Fibroblast of peridontal ligament (primary cell): ENCODE measurements at regions not wholly inside any gene's neighbourhood (a gene's known extent, or its start where the extent isn't known, plus 50 kb on each side); places are given as distances from the start of the nearest gene placed in this dataset.
A peak's percentile ranks its signal among the peaks of the same experiment; 100 is the strongest.
"Not testable (repeated sequence)": the region's sequence is repeated elsewhere in the genome, so short reads cannot be mapped to it uniquely, and the experiment has no call there.

Experiments
- DNase-seq: peaks from one replicate; pipeline ENCODE4 v3.0.0-alpha.2; 2010; ENCODE audit errors: extremely low read depth

DNA sequence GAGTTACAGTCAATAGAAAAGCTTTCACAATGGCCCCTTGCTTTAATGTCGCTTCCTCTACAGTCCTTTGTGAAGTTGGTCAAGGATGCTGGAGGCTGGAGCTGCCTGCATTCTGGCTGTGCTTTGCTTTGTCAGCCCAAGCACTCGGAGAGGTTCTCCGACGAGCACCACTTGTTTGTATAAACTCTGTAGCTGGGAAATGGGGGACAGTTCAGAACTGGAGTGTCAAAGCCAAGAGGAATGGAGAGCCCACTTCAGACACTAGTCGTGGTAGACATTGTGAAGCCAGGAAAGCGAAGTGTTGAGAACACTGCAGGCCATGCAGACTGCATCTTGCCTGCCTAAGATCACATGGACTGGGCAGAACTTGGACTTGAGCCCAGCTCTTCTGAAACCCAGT lies 330.3 kb downstream of the GADD45G start:
- no peak for DNase-seq

DNA sequence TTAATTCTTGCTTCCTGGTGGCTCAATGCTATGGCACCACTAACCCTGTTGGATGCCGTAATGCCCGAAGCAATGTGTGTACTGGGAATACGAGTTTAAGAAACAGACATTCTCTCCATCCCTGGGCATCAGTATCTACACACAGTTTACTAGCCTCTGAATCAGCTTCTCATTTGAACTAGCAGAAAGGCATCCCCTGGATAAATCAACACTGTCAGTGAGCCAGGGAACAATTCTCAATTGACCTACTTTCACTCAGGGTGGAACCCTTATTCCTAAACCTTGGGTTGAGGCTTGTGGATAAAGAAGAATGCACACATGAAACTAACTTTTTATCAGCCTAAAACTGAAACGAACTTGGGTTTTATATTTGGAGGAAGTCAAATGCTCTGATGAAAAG lies 331.0 kb downstream of the GADD45G start:
- DNase-seq: no peak

DNA sequence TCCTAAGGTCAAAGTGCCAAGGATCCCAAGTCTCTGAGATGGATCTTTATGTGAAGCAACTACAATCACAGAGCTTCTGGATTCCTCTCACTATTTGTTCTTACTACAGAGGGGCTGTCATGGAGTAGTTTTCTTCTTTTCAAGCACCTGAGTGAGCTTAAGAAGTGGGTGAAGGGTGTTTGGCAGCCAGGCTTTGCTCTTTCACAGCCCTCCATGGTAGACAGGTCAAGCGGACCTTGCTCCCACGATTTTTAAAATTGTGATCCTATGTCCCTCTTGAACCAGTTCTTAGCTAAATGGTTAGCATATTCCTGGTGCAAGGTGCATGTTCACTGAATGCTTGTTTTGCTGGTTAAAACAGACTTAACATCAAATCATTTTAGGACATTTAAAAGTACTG lies 332.2 kb downstream of the GADD45G start:
- no peak for DNase-seq

DNA sequence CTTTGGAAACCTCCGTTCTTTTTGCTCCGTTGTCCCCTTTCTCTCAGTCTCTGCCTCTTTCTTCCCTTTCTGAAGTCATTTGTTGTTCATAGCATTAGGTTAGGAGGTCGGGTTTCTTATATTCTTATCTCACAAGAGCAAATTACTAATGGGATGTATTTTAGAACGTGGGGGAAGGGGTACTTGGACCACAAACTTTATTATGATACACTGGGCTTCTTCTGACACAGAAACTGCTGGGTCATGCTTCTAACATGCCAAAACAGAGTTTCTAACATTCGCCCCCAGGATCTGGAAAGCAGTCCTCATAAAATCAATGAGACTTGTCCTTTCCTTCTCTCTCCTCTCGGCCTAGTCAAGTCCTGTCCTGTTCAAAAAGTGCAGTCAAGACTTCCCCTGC lies 334.4 kb downstream of the GADD45G start:
- no peak for DNase-seq

DNA sequence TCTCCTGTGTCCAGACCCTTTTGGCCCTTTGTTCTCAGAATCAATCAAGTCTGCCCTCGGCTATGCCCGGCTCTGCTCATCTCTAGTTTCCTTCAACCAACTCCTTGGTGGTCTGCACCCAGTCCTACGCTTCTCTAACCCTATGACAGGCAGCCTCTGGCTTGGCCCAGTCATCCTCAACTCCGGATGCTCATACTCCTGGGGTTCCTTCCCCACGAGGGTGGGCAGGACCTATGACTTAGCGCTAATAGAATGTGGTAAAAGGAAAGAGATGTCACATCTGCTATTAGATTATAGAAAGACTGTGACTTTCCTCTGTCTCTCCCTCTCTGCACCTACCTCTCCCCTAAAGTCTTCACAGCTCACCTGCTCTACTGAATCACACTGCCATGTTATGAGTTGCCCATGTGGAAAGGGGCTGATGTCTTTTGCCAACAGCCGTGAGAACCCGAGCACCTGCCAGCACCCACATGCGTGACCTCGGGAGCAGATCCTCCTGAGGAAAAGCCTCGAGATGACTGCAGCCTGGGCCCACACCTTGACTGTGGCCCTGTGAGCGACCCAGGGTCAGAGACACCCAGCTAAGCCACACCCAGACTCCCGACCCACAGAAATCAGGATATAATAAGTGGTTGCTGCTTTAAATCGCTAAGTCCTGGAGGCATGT lies 334.9 kb downstream of the GADD45G start:
- DNase-seq: no peak

DNA sequence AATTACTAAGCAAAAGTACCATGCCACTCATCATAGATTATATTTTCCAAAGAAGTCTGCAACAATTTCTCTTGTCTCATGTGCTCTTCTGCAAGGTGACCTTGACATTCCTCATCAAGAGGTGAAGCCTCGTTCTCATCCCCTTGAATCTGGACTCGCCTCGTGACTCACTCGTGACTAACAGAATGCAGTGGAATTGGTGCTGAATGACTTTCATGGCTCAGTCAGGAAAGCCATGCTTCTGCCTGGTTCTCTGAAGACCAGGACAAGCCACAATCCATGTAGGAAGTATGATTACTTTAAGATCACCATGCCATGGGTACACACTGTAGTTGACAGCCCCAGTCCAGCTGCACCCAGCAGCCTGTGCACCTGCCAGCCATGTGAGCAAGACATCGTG lies 335.8 kb downstream of the GADD45G start:
- no peak for DNase-seq

DNA sequence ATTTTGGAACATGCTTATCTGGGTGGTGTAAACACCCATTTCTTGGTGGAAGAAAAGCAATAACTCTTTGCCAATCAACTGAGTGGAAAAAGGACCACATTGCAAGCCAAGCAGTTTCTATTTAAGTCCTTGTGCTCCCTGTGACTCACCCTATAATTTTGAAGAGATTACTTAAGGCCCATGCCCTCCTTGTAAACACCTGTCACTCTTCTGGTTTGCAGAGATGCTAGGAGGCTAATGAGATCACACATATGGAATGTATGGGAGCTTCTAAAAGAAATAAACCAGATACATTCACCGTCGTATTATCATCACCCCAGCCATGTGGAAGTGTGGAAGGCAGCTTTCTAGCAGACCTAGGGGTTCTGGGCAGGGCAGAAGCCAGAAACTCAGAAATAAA lies 337.1 kb downstream of the GADD45G start:
- DNase-seq: peak; percentile 3

DNA sequence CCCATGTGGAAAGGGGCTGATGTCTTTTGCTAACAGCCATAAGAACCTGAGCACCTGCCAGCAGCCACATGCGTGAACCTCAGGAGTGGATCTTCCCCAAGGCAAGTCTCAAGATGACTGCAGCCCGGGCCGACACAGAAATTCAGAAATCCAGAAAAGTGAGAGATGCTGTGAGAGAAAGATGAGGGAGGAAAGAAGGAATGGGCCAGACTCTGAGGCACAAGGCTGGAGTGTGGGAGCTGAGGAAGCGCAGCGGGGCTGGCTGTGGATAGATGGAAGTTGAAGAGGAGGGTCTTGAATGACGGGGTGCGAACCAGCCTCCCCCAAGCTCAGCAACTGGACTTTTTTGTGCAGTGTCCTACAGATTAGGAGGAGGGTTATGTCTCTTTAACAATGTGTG lies 337.8 kb downstream of the GADD45G start:
- no peak for DNase-seq

DNA sequence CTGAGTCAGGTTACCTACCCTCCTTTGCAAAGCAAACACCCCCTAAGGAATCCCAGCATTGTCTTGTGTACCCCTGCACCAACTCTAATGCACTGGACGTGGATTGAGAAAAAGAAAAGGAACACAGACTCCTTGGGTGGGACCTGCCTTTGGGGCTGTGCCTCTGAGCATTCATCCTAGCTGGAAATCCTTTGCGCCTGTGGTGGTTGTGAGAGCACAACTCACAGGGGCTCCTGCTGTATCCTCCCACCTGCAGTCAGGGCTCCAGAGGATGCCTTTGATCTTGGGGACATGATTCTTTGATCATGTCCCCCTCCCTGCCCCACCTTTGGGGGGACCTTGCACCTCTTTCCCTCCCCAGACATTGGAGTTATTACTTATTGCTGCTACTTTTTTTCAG lies 338.5 kb downstream of the GADD45G start:
- DNase-seq: no peak

DNA sequence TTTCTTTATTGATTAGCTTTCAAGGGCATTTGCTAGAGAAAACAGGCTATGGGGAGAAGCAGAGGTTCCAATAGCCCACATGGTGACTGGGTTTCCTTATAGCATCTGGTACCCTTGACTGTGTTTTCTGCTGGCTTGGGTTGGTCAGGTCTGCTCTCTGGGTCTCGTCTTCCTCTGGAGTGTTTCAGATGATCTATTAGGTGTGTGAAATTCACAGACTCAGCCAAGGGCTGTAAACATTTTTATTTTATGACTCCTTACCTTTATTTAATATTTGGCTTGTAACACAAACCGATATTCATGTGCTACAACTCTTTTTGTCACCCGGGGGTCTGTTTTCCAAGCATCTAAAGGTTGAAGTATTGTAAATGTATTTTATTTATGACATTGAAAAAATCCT lies 338.9 kb downstream of the GADD45G start:
- DNase-seq: no peak

DNA sequence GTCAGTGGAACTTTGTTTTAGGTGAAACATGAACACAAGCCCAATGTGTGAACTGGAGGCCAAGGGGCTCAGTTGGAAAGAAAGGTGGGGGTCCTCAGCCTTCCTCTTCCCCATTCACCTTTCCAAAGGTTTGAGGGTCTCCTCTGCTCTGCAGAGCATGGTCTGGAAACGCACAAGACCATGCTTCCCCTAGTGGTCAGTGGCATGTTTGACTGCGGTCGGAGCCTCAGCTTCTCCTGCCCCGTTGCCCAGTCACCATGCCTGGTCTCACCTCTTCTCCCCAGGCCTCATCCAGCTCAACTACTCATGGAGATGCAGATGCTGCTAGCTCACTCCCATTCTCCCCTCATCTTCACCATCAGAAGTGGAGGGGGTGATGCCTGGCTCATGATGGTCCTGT lies 340.3 kb downstream of the GADD45G start:
- DNase-seq: no peak

DNA sequence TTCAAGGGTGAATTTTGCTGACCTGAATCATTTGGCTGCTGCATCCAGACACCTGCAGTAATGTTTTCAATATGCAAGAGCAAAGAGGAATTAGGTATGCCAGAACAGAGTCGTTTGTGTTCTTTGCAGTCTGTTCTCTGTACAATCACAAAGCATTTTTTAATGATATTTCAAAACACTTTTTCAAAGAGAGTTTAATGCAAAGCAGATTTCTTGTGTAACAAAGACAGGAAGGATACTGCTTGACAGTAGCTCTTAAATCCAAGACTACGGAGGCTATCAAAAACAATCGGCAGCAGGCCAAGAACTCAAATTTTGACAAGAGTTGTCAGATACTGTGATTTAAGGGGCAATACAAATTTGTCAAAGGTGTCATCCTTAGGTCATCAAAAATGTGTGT lies 341.9 kb downstream of the GADD45G start:
- DNase-seq: no peak

DNA sequence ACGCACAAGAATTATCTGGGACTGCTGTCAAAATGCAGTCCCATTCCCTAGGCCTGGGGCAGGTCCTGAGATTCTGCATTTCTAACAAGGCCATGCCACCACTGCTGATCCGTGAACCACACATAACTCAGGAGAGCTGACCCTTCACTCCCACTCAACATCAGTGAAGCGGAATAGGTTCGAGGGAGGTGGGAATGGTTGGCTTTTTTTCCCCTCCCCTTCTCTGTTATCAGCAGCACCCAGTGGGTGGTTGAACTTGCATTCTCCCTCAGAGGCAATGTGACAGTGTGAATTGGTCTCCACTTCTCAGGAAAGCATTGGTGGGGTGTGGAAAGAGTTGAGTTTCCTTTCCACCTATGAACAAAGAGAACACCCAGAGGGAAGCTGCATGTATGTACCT lies 344.3 kb downstream of the GADD45G start:
- no peak for DNase-seq

DNA sequence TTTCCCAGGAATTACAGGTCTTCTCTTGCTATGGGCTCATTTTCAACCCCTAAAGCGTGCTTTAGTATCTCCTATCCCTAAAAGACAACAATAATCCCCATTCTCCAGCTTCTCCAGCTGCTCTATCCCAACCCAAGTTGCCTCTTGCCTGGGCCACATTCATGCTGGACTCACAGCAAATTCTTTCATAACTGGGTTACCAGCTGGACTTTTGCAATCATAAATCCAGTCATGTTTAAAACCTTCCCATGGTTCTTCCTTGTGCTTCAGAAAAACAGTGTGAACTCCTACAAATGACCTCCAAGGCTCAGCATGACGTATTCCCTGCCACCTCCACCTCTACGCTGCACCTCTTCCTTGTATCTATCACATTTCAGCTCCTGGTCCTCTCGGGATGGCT lies 346.9 kb downstream of the GADD45G start:
- no peak for DNase-seq

DNA sequence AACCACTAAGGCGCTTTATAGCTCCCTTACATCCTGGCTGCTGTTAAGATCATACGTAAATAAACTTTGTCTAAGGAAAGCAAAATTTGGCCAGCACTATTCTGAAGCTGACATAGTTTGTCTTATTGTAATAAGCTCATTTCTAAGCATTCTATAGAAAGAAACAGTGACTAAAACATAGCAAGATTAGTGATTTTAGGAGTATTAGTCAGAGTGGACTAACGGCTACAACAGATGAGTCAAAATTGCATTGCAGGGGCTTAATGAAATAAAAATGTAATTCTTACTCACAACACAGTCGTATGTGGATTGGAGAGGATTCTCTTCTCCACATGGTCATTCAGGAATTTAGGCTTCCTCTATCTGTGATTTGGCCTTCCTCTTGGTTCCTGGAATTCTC lies 347.6 kb downstream of the GADD45G start:
- DNase-seq: no peak

DNA sequence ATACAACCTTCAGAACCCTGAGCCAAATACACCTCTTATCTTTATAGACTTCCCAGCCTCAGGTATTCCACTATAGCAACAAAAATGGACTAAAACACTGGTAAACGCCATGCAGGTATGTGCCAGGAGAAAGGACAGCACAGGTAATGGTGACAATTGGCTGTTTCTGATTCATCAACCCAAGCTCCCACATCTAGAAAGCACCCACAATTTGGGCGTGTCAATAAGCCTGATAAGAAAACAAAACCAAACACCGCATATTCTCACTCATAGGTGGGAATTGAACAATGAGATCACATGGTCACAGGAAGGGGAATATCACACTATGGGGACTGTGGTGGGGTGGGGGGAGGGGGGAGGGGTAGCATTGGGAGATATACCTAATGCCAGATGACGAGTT lies 348.5 kb downstream of the GADD45G start:
- not testable (repeated sequence) for DNase-seq

DNA sequence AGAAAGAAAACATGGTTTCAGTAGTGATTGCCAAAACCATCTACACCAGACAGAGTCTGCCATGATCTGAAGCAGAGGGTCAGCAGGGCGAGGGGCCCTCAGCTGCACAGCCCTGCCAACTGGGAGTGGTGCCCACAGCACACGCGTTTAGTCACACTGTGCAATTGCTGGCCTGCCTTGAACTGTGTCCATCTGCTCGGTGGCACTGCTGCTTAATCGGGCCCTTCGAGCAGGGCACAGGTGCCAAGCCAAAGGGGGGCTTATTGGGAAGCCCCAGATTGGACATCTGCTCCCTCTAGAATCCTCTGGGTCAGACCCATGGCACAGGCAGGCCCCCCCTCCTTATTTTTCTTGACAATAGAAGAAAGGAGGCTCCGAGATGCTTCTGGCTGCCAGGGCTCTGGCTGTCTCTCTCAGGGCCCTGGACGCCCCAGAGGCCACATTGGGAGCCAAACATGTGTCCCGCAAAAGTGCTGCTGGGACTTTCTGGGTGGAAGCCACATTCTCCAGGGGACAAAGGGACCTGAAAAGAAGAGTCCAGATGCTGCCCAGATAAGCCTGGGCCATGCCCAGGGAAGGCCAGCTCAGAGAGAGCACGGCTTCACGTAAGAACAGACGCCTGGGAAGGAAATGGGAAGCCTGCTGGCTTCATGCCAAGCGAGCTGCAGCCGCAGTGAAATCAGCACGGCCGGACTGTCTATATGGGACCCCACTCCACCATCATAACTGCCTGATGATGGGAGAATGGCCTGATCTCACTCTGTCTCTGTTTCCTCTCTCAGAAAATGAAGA lies 349.2 kb downstream of the GADD45G start:
- no peak for DNase-seq

DNA sequence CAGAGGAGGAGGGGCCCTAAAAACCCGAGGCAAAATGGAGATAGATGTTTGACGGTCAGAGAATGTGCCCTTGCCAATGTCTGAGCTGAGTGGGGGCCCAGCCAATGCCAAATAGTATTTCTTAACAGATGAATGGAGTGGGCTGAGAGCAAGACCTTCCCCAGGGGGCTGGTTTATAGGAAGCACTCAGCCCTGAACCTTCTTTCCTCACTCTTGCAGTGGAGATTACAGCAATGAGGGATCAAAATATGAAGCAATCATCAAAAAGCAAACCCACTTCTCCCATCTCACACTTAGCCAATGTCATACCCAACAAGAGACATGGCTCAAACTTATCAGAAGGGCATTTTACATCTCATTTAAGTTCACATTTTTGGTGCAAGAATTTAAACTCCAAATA lies 350.3 kb downstream of the GADD45G start:
- no peak for DNase-seq

DNA sequence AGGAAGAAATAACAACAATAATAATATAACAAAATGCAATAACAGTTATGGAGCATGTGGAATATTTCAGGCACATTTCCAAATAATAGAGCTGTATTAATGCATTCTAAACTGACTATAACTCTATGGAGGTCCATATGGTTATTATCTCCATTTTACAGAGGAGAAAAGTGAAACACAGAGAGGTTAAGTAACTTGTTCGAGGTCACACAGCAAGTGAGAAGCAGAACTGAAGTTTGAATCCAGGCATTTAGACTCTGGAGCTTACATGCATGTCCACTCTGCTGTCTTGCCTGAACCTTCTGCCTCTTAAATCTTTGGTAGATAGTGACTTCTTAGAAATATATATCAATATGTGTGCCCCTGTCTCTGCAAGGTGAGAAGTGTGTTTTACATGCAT lies 350.8 kb downstream of the GADD45G start:
- no peak for DNase-seq

DNA sequence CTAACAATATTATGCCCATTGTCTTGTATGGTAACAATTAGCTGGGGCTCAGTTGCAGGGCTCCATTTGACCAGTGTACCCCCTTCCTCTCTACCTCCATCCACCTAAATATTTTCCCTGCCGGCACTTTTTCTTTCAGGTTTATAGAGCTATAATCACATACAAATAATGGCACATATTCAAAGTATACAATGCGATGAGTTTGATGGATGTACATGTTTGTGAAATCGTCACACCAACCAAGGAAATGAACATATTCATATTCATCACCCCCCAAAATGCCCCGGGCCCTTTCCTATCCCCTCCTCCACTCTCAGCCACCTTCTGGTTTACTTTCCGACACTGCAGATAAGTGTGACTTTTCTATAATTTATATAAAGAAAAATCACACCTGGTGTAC lies 351.5 kb downstream of the GADD45G start:
- no peak for DNase-seq

DNA sequence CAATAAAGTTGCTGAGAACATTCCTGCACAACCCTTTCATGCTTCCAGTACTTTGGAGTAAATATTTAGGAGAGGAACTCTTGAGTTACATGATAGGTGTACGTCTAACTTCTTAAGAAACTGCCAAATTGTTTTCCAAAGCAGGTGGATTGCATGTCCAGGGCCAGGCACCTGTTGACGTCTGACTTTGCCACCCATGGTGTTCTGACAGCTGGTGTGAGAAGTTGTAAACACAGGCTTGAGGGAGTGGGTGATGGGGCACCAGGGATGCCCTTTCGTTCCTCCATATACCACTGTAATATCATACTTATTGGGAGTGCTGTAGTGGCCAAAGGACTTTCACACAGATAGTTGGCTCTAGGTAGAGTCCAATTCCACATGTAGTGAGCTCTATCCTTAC lies 352.1 kb downstream of the GADD45G start:
- no peak for DNase-seq

DNA sequence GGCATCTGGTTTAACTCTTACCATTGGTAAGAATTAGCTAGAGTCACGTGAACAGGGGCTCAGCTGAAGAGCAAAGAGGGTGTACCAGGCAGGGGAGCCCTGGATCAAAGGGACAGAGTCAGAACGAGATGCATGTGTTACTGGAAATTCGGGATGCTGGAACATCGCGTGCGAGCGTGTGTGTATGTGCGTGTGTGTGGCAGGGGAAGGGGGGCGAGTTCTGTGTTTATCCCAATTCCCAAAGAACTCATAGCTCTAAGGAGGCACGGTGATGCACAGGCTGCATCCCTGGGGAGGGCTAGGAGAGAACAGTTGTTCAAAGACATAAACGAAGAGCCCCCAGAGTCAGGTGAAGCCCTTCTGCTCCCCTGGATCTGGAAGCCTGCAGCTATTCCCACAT lies 353.3 kb downstream of the GADD45G start:
- no peak for DNase-seq

DNA sequence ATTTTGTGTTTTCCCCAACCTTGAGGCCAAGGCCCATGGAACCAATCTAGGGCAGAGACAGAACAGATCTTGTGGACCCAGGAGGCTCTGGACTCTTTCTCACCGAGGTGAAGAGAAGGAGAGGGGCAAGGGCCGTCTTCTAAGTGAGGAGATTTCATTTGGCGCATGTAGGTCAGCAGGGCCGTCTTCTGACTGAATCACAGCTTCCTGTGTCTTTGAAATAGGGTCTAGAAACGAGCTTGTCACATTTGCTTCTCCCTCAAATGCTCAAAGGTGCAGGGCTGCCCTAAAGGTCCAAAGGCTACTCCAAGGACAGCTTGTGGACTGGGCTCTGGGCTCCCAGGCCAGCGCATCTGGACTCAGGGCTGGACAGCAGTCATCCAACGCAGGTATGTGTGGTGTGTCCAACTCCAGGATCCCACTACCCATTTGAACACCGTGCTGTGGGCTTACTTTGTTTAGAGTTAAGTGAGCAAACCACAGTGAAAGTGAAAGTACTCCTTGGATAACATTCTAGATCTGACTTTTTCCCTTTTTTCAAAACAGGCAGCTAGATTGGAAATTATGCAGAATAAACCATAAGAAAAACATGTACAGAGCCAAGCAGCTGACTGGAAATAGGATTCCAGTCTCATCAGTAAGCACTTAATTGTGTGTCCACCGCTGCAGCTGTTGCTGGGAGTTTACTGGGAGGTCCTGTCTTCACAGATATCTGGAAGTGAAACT lies 357.0 kb downstream of the GADD45G start:
- DNase-seq: peak; percentile 1
